Activated T-cell treated with anti-CD3 and anti-CD28 coated beads, Interleukin-2, amount 50 U/mL, for 24 hours (primary cell): ENCODE measurements at regions not wholly inside any gene's neighbourhood (a gene's known extent, or its start where the extent isn't known, plus 50 kb on each side); places are given as distances from the start of the nearest gene placed in this dataset.
"Not testable (repeated sequence)": the region's sequence is repeated elsewhere in the genome, so short reads cannot be mapped to it uniquely, and the experiment has no call there.

ENCODE experiments used
- DNase-seq: peaks from one replicate; pipeline ENCODE4 v3.0.0-alpha.2; 2020
- H3K27ac Mint-ChIP-seq: 2 replicates; pipeline ENCODE4 v1.8.0; 2020; ENCODE audit warnings: mild to moderate bottlenecking, mixed read lengths
- H3K27me3 Mint-ChIP-seq: 2 replicates; pipeline ENCODE4 v1.8.0; 2020; ENCODE audit warnings: mixed read lengths
- H3K36me3 Mint-ChIP-seq: 2 replicates; pipeline ENCODE4 v1.8.0; 2020; ENCODE audit warnings: low read depth, mixed read lengths
- H3K4me1 Mint-ChIP-seq: 2 replicates; pipeline ENCODE4 v1.8.0; 2020; ENCODE audit warnings: low read depth, mixed read lengths
- H3K4me3 Mint-ChIP-seq: 2 replicates; pipeline ENCODE4 v1.8.0; 2020; ENCODE audit warnings: mild to moderate bottlenecking, moderate library complexity, mixed read lengths
- H3K9me3 Mint-ChIP-seq: 2 replicates; pipeline ENCODE4 v1.8.0; 2020; ENCODE audit warnings: mixed read lengths

- H3K4me1 Mint-ChIP-seq: no peaks in the 10 kb centered on the region
- no peak for DNase-seq
- H3K4me3 Mint-ChIP-seq: no peak overlapping the region
- peaks cover 26% of the 10 kb centered on the region for H3K27me3 Mint-ChIP-seq
- no peaks in the 10 kb centered on the region for H3K9me3 Mint-ChIP-seq
- no peaks in the 10 kb centered on the region for H3K36me3 Mint-ChIP-seq
- no peak overlapping the region for H3K27ac Mint-ChIP-seq
Observed at GRCh38 chr6:1226277-1227099, 85.4 kb upstream of the FOXQ1 start.

- H3K4me3 Mint-ChIP-seq: no peak overlapping the region
- peaks cover 26% of the 10 kb centered on the region for H3K27me3 Mint-ChIP-seq
- H3K27ac Mint-ChIP-seq: no peak overlapping the region
- H3K4me1 Mint-ChIP-seq: no peaks in the 10 kb centered on the region
- H3K9me3 Mint-ChIP-seq: no peaks in the 10 kb centered on the region
- no peak for DNase-seq
- H3K36me3 Mint-ChIP-seq: no peaks in the 10 kb centered on the region
Observed at GRCh38 chr6:1224514-1224913, 87.4 kb upstream of the FOXQ1 start.

DNA sequence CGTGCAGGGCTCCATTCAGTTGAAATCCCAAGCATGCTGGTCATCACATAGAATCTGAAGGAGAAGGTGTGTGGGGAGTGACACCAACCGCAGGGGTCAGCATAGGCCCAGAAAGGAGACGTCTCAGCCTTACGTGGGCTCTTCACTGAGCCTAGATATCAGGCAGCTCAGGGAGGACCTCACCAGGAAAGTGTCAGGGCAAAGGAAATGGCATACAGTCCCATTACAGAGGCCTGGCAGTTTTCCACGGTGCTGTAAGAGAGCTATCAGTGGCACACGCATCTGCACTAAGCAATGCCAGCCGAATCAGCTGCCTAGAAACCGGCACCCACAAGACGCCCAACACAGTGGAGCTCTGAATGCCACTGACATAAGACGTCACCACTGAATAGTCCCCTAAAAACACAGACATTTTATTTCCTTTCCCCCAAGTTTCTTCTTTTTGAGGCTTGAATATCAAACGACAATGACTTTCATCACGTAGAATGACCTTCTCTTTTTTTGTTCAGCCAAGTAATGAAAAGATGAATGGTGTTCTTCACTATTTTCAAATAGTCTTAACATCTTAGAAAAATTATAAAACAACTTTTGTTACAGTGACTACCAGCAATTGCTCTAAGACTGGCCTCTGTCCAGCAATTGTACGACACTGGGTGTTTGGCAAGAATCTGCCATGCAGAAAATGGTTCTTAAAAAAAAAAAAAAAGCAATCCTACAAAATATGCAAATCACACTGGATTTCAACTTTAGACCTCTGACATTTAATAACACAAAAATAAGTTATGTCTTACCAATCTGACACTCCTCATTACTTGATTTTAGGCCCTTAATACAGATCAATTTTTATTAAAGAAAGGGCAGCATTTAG, 88.9 kb upstream of the FOXQ1 start:
- H3K9me3 Mint-ChIP-seq: no peaks in the 10 kb centered on the region
- H3K4me3 Mint-ChIP-seq: no peak overlapping the region
- H3K4me1 Mint-ChIP-seq: no peaks in the 10 kb centered on the region
- peaks cover 20% of the 10 kb centered on the region for H3K27me3 Mint-ChIP-seq
- no peak overlapping the region for H3K27ac Mint-ChIP-seq
- DNase-seq: no peak
- H3K36me3 Mint-ChIP-seq: no peaks in the 10 kb centered on the region

DNA sequence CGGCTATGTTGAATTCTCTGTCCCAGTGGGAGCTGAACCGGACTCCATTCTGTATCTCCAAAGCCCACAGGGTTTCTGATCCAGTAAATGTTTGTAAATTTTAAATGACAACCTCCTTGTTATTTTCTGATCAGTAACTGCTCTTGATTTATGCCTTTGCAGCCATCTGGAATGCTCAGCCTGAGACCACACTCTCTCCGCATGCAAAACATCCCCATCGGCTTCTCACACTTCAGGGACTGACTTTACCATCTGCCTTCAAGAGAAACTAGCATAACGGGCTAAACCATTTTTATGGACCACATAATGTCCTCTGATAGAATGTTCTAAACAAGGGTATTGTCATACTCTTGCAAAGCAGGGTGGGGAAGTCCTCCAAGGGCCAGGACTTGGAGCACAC, 94.5 kb upstream of the FOXQ1 start:
- Mint-ChIP-seq H3K4me1 (no peaks in the 10 kb centered on the region), H3K9me3 (no peaks in the 10 kb centered on the region), H3K4me3 (no peak overlapping the region), H3K27me3 (peaks cover 4% of the 10 kb centered on the region), H3K36me3 (no peaks in the 10 kb centered on the region), H3K27ac (no peak overlapping the region)
- DNase-seq: no peak

DNA sequence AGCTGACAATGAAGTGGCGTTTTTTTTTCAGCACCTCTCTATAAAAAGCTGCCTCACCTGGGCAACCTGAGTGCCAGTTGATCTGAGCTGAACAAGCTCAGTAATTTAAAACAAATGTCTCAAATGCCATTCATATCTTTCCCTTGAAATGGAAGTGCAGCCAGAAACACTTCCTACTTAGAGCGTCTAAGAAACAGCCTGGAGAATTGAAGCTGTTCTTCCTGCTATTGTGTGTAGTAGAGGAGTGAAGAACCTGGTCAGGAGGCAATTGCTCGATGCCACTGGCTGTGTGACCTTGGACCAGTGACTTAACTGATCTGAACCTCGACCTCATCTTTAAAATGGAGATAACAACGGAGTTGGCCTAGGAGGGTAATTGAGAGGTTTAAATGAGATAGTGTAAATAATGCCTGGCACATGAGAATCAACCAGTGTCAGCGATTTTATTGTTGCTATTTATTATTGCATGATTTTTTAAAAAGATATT, 95.4 kb upstream of the FOXQ1 start:
- H3K9me3 Mint-ChIP-seq: no peaks in the 10 kb centered on the region
- H3K27me3 Mint-ChIP-seq: no peaks in the 10 kb centered on the region
- no peak for DNase-seq
- no peak overlapping the region for H3K27ac Mint-ChIP-seq
- no peaks in the 10 kb centered on the region for H3K4me1 Mint-ChIP-seq
- no peak overlapping the region for H3K4me3 Mint-ChIP-seq
- no peaks in the 10 kb centered on the region for H3K36me3 Mint-ChIP-seq

DNA sequence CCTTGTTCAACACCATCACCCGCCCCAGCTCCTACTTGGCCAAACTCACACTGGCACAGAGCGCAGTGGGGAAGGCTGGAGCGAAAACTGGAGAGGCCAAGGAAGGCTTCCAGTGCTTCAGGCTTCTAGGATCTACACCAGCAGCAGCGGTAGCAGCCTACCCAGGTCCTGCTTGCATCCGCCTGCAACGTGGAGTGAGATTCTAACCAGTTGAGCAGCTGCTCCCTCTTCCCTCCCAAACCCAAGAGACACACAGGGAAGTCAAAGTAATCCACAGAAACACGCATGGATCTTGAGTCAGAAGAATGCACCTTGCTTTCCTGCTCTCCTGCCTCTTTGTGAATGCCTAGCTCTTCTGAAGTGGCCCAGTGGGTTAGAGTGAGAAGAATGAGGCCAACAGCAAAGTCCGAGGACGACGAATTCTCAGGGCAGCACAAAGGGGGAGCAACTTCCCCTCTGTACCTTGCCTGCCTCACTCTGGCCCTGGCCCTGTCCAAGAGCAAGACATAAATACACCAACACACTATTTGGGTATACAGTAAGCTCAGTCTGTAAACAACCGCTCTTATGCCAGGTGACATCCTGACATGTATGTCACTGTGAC, 95.9 kb upstream of the FOXQ1 start:
- Mint-ChIP-seq H3K4me3 (no peak overlapping the region), H3K27me3 (no peaks in the 10 kb centered on the region), H3K4me1 (no peaks in the 10 kb centered on the region), H3K27ac (no peak overlapping the region), H3K9me3 (no peaks in the 10 kb centered on the region), H3K36me3 (no peaks in the 10 kb centered on the region)
- DNase-seq: no peak

GRCh38 chr6:1215023-1215422, 96.9 kb upstream of the FOXQ1 start:
- Mint-ChIP-seq H3K9me3 (no peaks in the 10 kb centered on the region), H3K27ac (no peak overlapping the region), H3K4me1 (no peaks in the 10 kb centered on the region), H3K27me3 (no peaks in the 10 kb centered on the region), H3K4me3 (no peak overlapping the region), H3K36me3 (no peaks in the 10 kb centered on the region)
- no peak for DNase-seq

GRCh38 chr6:1212919-1213318, 99.0 kb upstream of the FOXQ1 start:
- H3K9me3 Mint-ChIP-seq: no peaks in the 10 kb centered on the region
- no peaks in the 10 kb centered on the region for H3K4me1 Mint-ChIP-seq
- no peak overlapping the region for H3K4me3 Mint-ChIP-seq
- no peak overlapping the region for H3K27ac Mint-ChIP-seq
- no peaks in the 10 kb centered on the region for H3K36me3 Mint-ChIP-seq
- peaks cover 18% of the 10 kb centered on the region for H3K27me3 Mint-ChIP-seq
- DNase-seq: no peak

- peaks cover 26% of the 10 kb centered on the region for H3K27me3 Mint-ChIP-seq
- not testable (repeated sequence) for H3K27ac Mint-ChIP-seq, H3K36me3 Mint-ChIP-seq, H3K4me3 Mint-ChIP-seq, H3K4me1 Mint-ChIP-seq, DNase-seq, H3K9me3 Mint-ChIP-seq
Observed at GRCh38 chr6:1212138-1212537, 99.8 kb upstream of the FOXQ1 start.

- not testable (repeated sequence) for H3K9me3 Mint-ChIP-seq, H3K4me3 Mint-ChIP-seq
Observed at GRCh38 chr6:1210631-1211030, 101.3 kb upstream of the FOXQ1 start.

DNA sequence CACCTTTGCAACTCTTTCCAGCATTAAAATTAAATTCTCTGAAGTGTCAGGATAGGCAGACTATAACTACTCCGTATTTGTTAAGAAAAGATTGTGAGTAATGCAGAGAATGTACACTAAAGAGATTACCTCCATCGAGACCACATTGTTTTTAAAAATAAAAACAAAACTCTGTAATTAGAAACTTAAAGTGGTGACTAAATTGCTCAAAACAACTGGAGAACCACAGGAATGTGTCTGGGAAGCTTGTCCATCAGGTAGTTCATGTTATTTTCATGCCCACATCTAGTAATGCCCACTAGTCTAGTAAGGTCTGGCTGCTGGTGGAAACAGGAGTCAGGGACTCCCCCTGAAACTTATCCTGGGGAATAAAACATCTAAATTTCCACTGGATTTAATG, 103.0 kb upstream of the FOXQ1 start:
- no peak for DNase-seq
- Mint-ChIP-seq H3K9me3 (no peaks in the 10 kb centered on the region), H3K4me1 (no peaks in the 10 kb centered on the region), H3K27ac (no peak overlapping the region), H3K36me3 (no peaks in the 10 kb centered on the region), H3K27me3 (peaks cover 45% of the 10 kb centered on the region), H3K4me3 (no peak overlapping the region)

More at GRCh38 chr6:1210631-1211030, 101.3 kb upstream of the FOXQ1 start:
- H3K27me3 Mint-ChIP-seq: peaks cover 39% of the 10 kb centered on the region
- H3K27ac Mint-ChIP-seq, DNase-seq, H3K4me1 Mint-ChIP-seq, H3K36me3 Mint-ChIP-seq: not testable (repeated sequence)

DNA sequence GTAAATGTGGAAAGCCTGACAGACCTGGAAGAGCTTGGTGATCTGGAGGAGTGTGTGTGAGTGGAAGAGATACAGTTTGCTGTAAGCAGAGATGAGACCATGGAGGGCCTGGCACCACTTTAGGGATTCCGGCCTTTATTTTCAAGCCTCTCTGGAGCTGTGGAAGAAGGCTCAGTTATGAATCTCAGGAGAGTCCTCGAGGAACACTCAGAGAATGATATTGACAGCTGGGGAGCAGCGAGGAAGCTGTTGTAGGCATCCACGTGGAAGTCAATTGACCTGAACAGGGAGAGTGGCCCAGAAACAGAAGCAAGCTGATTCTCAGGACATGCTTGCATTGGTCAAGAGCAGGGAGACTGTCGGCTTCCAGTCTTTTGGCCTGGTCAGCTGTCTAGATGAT, 108.4 kb upstream of the FOXQ1 start:
- Mint-ChIP-seq H3K9me3 (no peaks in the 10 kb centered on the region), H3K4me1 (peaks cover 19% of the 10 kb centered on the region), H3K36me3 (no peaks in the 10 kb centered on the region), H3K27ac (no peak overlapping the region), H3K27me3 (peaks cover 43% of the 10 kb centered on the region), H3K4me3 (no peak overlapping the region)
- DNase-seq: no peak

DNA sequence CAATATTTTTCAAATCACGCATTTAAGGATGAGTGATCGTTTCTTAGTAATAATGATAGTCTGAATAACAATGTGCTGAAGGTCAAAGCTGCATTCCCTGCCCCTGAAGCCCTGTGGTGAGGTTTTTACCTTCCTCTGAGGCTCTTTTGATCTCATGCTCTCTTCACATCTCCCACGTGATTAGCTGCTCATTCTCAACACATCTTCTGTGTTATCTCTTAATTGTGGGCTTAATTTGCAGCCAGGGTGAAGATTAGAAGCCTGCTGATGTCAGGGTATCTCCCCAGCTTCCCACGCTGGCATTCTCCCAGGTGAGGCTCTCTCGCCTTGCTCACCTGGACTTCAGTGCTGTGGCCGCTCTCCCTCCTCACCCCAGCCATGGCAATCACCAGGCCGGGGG, 109.7 kb upstream of the FOXQ1 start:
- DNase-seq: no peak
- Mint-ChIP-seq H3K4me1 (peaks cover 19% of the 10 kb centered on the region), H3K36me3 (no peaks in the 10 kb centered on the region), H3K4me3 (no peak overlapping the region), H3K27me3 (peaks cover 34% of the 10 kb centered on the region), H3K27ac (no peak overlapping the region), H3K9me3 (no peaks in the 10 kb centered on the region)

DNA sequence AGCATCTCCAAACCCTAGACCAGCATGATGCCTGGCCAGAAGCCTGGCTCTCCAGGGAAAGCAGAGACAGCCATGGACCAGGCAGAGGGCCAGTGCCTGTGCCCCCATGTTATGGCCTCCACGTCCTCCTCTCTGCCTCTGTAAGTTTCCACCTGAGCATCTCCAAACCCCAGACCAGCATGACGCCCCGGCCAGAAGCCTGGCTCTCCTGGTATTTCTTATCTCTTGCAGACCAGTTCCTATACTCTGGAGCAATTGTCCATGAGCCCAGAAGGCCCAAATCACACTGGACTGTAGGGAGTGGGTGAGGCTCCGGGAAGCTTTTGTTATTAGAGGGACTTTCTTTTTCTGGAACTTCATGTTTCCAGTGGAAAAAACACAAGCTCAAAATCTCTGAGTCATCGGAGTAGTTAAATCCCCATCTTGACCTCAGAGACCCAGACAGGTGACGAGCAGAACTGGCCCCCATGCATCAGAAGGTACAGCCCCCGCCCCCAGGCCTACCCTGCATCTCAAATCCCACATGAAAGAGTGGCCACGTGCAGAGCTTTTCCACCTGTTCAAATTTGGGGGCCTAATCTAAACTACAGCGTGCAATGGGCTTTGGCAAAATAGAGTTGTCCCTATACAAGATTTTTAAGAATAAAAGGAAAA, 110.2 kb upstream of the FOXQ1 start:
- no peak for DNase-seq
- Mint-ChIP-seq H3K36me3 (no peaks in the 10 kb centered on the region), H3K27ac (no peak overlapping the region), H3K9me3 (no peaks in the 10 kb centered on the region), H3K4me3 (no peak overlapping the region), H3K27me3 (peaks cover 29% of the 10 kb centered on the region), H3K4me1 (peaks cover 19% of the 10 kb centered on the region)
